GM11168 (cell line): ENCODE measurements at regions not wholly inside any gene's neighbourhood (a gene's known extent, or its start where the extent isn't known, plus 50 kb on each side); places are given as distances from the start of the nearest gene placed in this dataset.
"Not testable (repeated sequence)": the region's sequence is repeated elsewhere in the genome, so short reads cannot be mapped to it uniquely, and the experiment has no call there.

Experiments used
- in situ Hi-C: fragments of 300-500 bp; cut with MboI; formaldehyde crosslinking; loops from one replicate; pipeline ENCODE4 v1.12.0; 2022; ENCODE audit warnings: low sequenced_read_pairs; ENCODE audit not compliant: unreplicated experiment

- in situ Hi-C loops, result no loop called here
Observed at GRCh38 chr5:163867324-163867723, 361.9 kb downstream of the MAT2B start.

- in situ Hi-C loops, result no loop called here
Observed at GRCh38 chr5:163867738-163868137, 362.3 kb downstream of the MAT2B start.

- in situ Hi-C loops, result no loop called here
Observed at GRCh38 chr5:163869581-163869980, 364.2 kb downstream of the MAT2B start.

- in situ Hi-C loops, result no loop called here
Observed at GRCh38 chr5:163870441-163870840, 365.0 kb downstream of the MAT2B start.

GRCh38 chr5:163874431-163874830, 369.0 kb downstream of the MAT2B start:
- in situ Hi-C loops, result no loop called here

- in situ Hi-C loops, result not testable (repeated sequence)
Observed at GRCh38 chr5:163874912-163875311, 369.5 kb downstream of the MAT2B start.

GRCh38 chr5:163877865-163878264, 372.4 kb downstream of the MAT2B start:
- in situ Hi-C loops, result no loop called here

GRCh38 chr5:163878490-163878889, 373.1 kb downstream of the MAT2B start:
- in situ Hi-C loops, result no loop called here

- in situ Hi-C loops, result no loop called here
Observed at GRCh38 chr5:163880302-163880701, 374.9 kb downstream of the MAT2B start.

- in situ Hi-C loops, result no loop called here
Observed at GRCh38 chr5:163885117-163885516, 379.7 kb downstream of the MAT2B start.

- in situ Hi-C loops, result no loop called here
Observed at GRCh38 chr5:163887854-163888253, 382.4 kb downstream of the MAT2B start.

- in situ Hi-C loops, result no loop called here
Observed at GRCh38 chr5:163888366-163888765, 382.9 kb downstream of the MAT2B start.

- in situ Hi-C loops, result no loop called here
Observed at GRCh38 chr5:163889369-163889768, 383.9 kb downstream of the MAT2B start.

GRCh38 chr5:163890261-163890660, 384.8 kb downstream of the MAT2B start:
- in situ Hi-C loops, result no loop called here

- in situ Hi-C loops, result no loop called here
Observed at GRCh38 chr5:163893281-163893680, 387.9 kb downstream of the MAT2B start.

GRCh38 chr5:163894645-163895044, 389.2 kb downstream of the MAT2B start:
- in situ Hi-C loops, result no loop called here

- in situ Hi-C loops, result no loop called here
Observed at GRCh38 chr5:163898873-163899272, 393.5 kb downstream of the MAT2B start.

GRCh38 chr5:163907783-163908182, 402.4 kb downstream of the MAT2B start:
- in situ Hi-C loops, result not testable (repeated sequence)

GRCh38 chr5:163908253-163908652, 402.8 kb downstream of the MAT2B start:
- in situ Hi-C loops, result no loop called here

- in situ Hi-C loops, result no loop called here
Observed at GRCh38 chr5:163910226-163910625, 404.8 kb downstream of the MAT2B start.

- in situ Hi-C loops, result no loop called here
Observed at GRCh38 chr5:163912046-163912445, 406.6 kb downstream of the MAT2B start.

GRCh38 chr5:163913548-163913947, 408.1 kb downstream of the MAT2B start:
- in situ Hi-C loops, result no loop called here

GRCh38 chr5:163914910-163915309, 409.5 kb downstream of the MAT2B start:
- in situ Hi-C loops, result no loop called here
